Gastroesophageal sphincter (tissue), 4 donors: ENCODE measurements at regions not wholly inside any gene's neighbourhood (a gene's known extent, or its start where the extent isn't known, plus 50 kb on each side); places are given as distances from the start of the nearest gene placed in this dataset.

Source experiments
- ATAC-seq: fragments of 150-250 bp; one replicate; pipeline ENCODE4 v1.9.1; 2016; ENCODE audit warnings: mild to moderate bottlenecking, moderate library complexity
- H3K27ac ChIP-seq, 4 donors: fragments of 200-600 bp; sonication (generic) in 3 of 4; 1 replicate in 3 of 4; 2 replicates in 1 of 4; pipeline ENCODE4 v1.5.1; 2016 to 2019
- H3K27me3 ChIP-seq: fragments of 200-600 bp; sonication (generic); one replicate; pipeline ENCODE4 v1.5.1; 2019
- H3K36me3 ChIP-seq, 2 donors: fragments of 200-600 bp; sonication (generic); one replicate each; pipeline ENCODE4 v1.5.1; 2019; ENCODE audit warnings: control low read depth in 1 of 2
- H3K4me1 ChIP-seq, 3 donors: fragments of 200-600 bp; sonication (generic); 1 replicate in 2 of 3; 2 replicates in 1 of 3; pipeline ENCODE4 v1.5.1; 2016 to 2019; ENCODE audit warnings: control low read depth in 2 of 3
- H3K4me3 ChIP-seq, 2 donors: fragments of 200-600 bp; sonication (generic); one replicate each; pipeline ENCODE4 v1.5.1; 2019; ENCODE audit warnings: mild to moderate bottlenecking in 1 of 2, moderate library complexity in 1 of 2
- H3K9me3 ChIP-seq, 3 donors: fragments of 200-600 bp; sonication (generic); one replicate each; pipeline ENCODE4 v1.5.1; 2017 to 2019; ENCODE audit warnings: control low read depth in 2 of 3
- EP300 ChIP-seq: sonication (generic); formaldehyde crosslinking; IDR thresholded peaks from one replicate; pipeline ENCODE4 v1.6.1; 2017; ENCODE audit warnings: antibody characterized with exemption, mild to moderate bottlenecking
- POLR2A ChIP-seq, 2 donors: fragments of 450-650 bp; IDR thresholded peaks; one replicate each; pipeline ENCODE4 v1.6.1; 2017; ENCODE audit warnings: antibody characterized with exemption in 2 of 2, mild to moderate bottlenecking in 2 of 2, moderate library complexity in 1 of 2
- POLR2AphosphoS5 ChIP-seq: sonication (generic); formaldehyde crosslinking; IDR thresholded peaks from one replicate; pipeline ENCODE4 v1.6.1; 2017; ENCODE audit warnings: antibody characterized with exemption
- WGBS, 2 donors: methylation state at CpG; one replicate each; pipeline ENCODE4 v1.1.5; 2018; ENCODE audit warnings: low coverage in 1 of 2; 5-methylcytosine and 5-hydroxymethylcytosine counted together
- TF ChIP-seq, protein P1 (sequence below), 4 experiments: fragments of 200-600 bp in 2 of 4; fragments of 450-650 bp in 2 of 4; sonication (generic) in 1 of 4; IDR thresholded peaks; one replicate each; pipeline ENCODE4 v1.5.1; 2017 to 2019; ENCODE audit warnings: antibody characterized with exemption in 4 of 4, mild to moderate bottlenecking in 2 of 4, moderate library complexity in 2 of 4

- TF ChIP-seq EP300 (no peak), POLR2A (IDR thresholded peaks at IDR 0.05) (no peak)
- TF ChIP-seq, protein P1, sequence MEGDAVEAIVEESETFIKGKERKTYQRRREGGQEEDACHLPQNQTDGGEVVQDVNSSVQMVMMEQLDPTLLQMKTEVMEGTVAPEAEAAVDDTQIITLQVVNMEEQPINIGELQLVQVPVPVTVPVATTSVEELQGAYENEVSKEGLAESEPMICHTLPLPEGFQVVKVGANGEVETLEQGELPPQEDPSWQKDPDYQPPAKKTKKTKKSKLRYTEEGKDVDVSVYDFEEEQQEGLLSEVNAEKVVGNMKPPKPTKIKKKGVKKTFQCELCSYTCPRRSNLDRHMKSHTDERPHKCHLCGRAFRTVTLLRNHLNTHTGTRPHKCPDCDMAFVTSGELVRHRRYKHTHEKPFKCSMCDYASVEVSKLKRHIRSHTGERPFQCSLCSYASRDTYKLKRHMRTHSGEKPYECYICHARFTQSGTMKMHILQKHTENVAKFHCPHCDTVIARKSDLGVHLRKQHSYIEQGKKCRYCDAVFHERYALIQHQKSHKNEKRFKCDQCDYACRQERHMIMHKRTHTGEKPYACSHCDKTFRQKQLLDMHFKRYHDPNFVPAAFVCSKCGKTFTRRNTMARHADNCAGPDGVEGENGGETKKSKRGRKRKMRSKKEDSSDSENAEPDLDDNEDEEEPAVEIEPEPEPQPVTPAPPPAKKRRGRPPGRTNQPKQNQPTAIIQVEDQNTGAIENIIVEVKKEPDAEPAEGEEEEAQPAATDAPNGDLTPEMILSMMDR (IDR thresholded peaks at IDR 0.05): no peak
- 78 to 86% methylated on average over 2 to 3 of the region's 3 CpGs for WGBS, 2 donors
- no peak for ATAC-seq
Measured at GRCh38 chr5:44697025-44697424, 111.7 kb upstream of the MRPS30 start.

DNA sequence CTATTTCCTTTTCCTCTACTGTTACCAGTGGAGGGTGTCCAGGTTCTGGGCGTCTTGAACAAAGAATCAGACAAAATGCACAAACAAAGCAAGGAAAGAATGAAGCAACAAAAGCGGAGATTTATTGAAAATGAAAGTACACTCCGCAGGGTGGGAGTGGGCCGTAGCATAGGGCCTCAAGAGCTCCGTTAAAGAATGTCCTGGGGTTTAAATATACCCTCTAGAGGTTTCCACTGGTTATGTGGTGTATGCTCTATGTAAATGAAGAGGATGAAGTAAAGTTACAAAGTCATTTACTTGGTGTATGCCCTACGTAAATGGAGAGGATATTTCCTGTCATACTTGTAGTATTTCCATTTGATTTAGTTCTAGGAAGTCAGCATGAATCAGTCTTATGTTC is 113.5 kb upstream of the MRPS30 start:
- Histone ChIP-seq H3K27me3 (no peaks in the 10 kb centered on the region), H3K36me3 (no peaks in the 10 kb centered on the region), H3K4me1 (no peaks in the 10 kb centered on the region), H3K27ac (no peak overlapping the region), H3K9me3 (peaks cover 0 to 10% (median 0%) of the 10 kb centered on the region in 3 donors), H3K4me3 (no peak overlapping the region)
- 75 to 94% methylated on average over 3 to 5 of the region's 6 CpGs for WGBS, 2 donors
- TF ChIP-seq POLR2AphosphoS5 (no peak), POLR2A (IDR thresholded peaks at IDR 0.05) (no peak), EP300 (no peak)
- TF ChIP-seq, protein P1 (IDR thresholded peaks at IDR 0.05): no peak
- no peak for ATAC-seq

More at GRCh38 chr5:44697025-44697424, 111.7 kb upstream of the MRPS30 start:
- Histone ChIP-seq H3K27me3 (no peaks in the 10 kb centered on the region), H3K36me3 (no peaks in the 10 kb centered on the region), H3K27ac (no peak overlapping the region), H3K4me1 (no peaks in the 10 kb centered on the region), H3K9me3 (peaks cover 0 to 10% (median 0%) of the 10 kb centered on the region in 3 donors), H3K4me3 (no peak overlapping the region)

DNA sequence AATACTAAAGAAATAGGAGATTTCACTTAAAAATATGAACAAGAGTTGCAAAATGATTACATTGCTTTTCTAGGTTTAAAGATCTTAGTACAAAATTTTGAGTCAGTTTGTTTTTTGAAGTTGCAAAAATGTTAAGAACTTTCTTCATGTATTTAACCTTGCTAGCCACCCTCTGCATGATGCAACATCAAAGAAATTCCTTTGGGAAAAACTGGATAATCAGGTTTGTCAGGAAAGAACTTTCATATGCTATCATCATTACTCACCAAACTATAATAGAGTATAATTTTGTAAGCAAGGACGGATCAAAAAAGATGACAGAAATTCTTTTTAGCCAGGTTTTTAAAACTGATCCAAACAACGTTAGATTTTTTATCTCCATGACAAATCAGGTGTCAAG is 116.9 kb upstream of the MRPS30 start:
- 38 to 55% methylated on average over 2 of the region's 2 CpGs for WGBS, 2 donors
- ATAC-seq: no peak
- no peaks in the 10 kb centered on the region for H3K36me3 ChIP-seq
- TF ChIP-seq EP300: no peak
- no peak overlapping the region for H3K27ac ChIP-seq
- H3K9me3 ChIP-seq: peaks cover 0 to 10% (median 0%) of the 10 kb centered on the region in 3 donors
- H3K27me3 ChIP-seq: no peaks in the 10 kb centered on the region
- no peak overlapping the region for H3K4me3 ChIP-seq
- no peaks in the 10 kb centered on the region for H3K4me1 ChIP-seq

DNA sequence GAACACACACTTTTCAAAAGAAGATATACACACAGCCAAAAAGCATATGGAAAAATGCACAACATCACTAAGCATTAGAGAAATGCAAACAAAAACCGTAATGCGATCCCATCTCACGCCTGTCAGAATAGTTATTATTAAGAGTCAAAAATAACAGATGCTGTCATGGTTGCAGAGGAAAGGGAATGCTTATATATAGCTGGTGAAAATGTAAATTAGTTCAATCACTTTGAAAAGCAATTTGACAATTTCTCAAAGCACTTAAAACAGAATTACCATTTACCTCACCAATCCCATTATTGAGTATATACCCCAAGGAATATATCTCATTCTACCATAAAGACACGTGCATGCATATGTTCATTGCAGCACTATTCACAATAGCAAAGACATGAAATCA is 126.8 kb upstream of the MRPS30 start:
- 70 to 85% methylated on average over 4 of the region's 4 CpGs for WGBS, 2 donors
- TF ChIP-seq POLR2A (IDR thresholded peaks at IDR 0.05) (no peak), EP300 (no peak), POLR2AphosphoS5 (no peak)
- TF ChIP-seq, protein P1 (IDR thresholded peaks at IDR 0.05): no peak
- ATAC-seq: no peak
- no peak overlapping the region for H3K27ac ChIP-seq
- no peak overlapping the region for H3K4me3 ChIP-seq
- H3K9me3 ChIP-seq: no peaks in the 10 kb centered on the region
- no peaks in the 10 kb centered on the region for H3K27me3 ChIP-seq
- no peaks in the 10 kb centered on the region for H3K36me3 ChIP-seq
- no peaks in the 10 kb centered on the region for H3K4me1 ChIP-seq

DNA sequence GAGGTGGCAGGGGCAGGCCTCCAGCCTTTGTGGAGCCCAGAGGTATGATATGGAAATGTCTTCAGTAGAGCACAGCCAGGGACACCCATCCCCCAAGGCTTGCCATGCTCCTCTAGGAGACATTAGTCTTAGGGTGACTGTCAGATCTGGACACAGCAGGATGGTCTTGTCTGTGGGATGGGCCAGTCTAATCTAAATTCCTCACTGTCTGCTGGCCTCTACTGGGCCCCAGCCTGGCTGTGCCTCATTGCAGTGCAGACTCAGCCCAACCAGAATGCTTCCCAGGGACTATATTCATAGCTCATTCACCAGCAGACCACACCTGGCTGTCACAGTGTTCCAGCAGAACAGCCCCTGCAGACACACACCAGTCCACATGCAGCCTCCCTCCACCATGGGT is 129.5 kb upstream of the MRPS30 start:
- no peak for ATAC-seq
- no peaks in the 10 kb centered on the region for H3K27me3 ChIP-seq
- H3K9me3 ChIP-seq: no peaks in the 10 kb centered on the region
- no peak overlapping the region for H3K4me3 ChIP-seq
- TF ChIP-seq POLR2A (IDR thresholded peaks at IDR 0.05) (no peak), EP300 (no peak), POLR2AphosphoS5 (no peak)
- TF ChIP-seq, protein P1 (IDR thresholded peaks at IDR 0.05): no peak
- no peak overlapping the region for H3K27ac ChIP-seq
- H3K4me1 ChIP-seq: no peaks in the 10 kb centered on the region
- no peaks in the 10 kb centered on the region for H3K36me3 ChIP-seq

- Histone ChIP-seq H3K4me3 (no peak overlapping the region), H3K27ac (no peak overlapping the region), H3K36me3 (no peaks in the 10 kb centered on the region), H3K4me1 (no peaks in the 10 kb centered on the region), H3K27me3 (no peaks in the 10 kb centered on the region), H3K9me3 (no peaks in the 10 kb centered on the region)
- WGBS, 2 donors: 58 to 80% methylated on average over 3 to 5 of the region's 5 CpGs
- no peak for TF ChIP-seq EP300
- TF ChIP-seq POLR2A (IDR thresholded peaks at IDR 0.05): no peak
- TF ChIP-seq POLR2AphosphoS5: no peak
- TF ChIP-seq, protein P1 (IDR thresholded peaks at IDR 0.05): no peak
- no peak for ATAC-seq
Measured at GRCh38 chr5:44675296-44675695, 133.5 kb upstream of the MRPS30 start.
